ENCODE measurements at regions not wholly inside any gene's neighbourhood (a gene's known extent, or its start where the extent isn't known, plus 50 kb on each side); places are given as distances from the start of the nearest gene placed in this dataset.

GRCh38 chr3:41073190-41073589 lies 126.1 kb upstream of the CTNNB1 start:
- H3K4me1 ChIP-seq (ENCODE audit: control insufficient read depth in 1 of 2, insufficient read depth in 2 of 2, low read length in 2 of 2), result no peaks in the 10 kb centered on the region
- no peaks in the 10 kb centered on the region for H3K4me1 Mint-ChIP-seq
- no peak overlapping the region for H3K4me3 ChIP-seq (replicated peaks in 1 of 3; ENCODE audit: low read depth in 2 of 3, low read length in 3 of 3)
- H3K27ac Mint-ChIP-seq, result no peak overlapping the region
- no peaks in the 10 kb centered on the region for H3K36me3 Mint-ChIP-seq
- no peaks in the 10 kb centered on the region for H3K27me3 ChIP-seq (ENCODE audit: control insufficient read depth in 2 of 2, insufficient read depth in 2 of 2, low read length in 2 of 2)
- H3K36me3 ChIP-seq (replicated peaks in 1 of 2; ENCODE audit: control insufficient read depth in 1 of 2, insufficient read depth in 2 of 2, low read length in 2 of 2), result no peaks in the 10 kb centered on the region
- H3K79me2 ChIP-seq (ENCODE audit: insufficient read depth, low read length), result no peaks in the 10 kb centered on the region
- H3K27me3 Mint-ChIP-seq (ENCODE audit: low read depth in 3 of 3), result peaks cover 0 to 1% (median 0%) of the 10 kb centered on the region in 3 donors
- no peak overlapping the region for H3K9ac ChIP-seq (ENCODE audit: insufficient read depth, low read length, poor library complexity, severe bottlenecking)
- H3K9me3 ChIP-seq (replicated peaks in 1 of 2; ENCODE audit: control insufficient read depth in 1 of 2, insufficient read depth in 1 of 2, low read length in 2 of 2), result no peaks in the 10 kb centered on the region
- no peaks in the 10 kb centered on the region for H4K20me1 ChIP-seq (ENCODE audit: insufficient read depth, low read length)
- H3K4me3 Mint-ChIP-seq, result no peak overlapping the region
- 97% methylated on average over 5 of the region's 5 CpGs for WGBS (ENCODE audit: insufficient coverage)
- intact Hi-C loops (cut with micrococcal nuclease), result no loop called here
- no peak for DNase-seq
- no peak overlapping the region for H3K4me2 ChIP-seq (replicated peaks; ENCODE audit: extremely low read depth, low read length, poor library complexity, severe bottlenecking)
- no peak for TF ChIP-seq CTCF (IDR thresholded peaks at IDR 0.05)
- no peak overlapping the region for H3K27ac ChIP-seq (ENCODE audit: low read depth in 1 of 2, low read length in 2 of 2)
- no peak overlapping the region for H2AFZ ChIP-seq (ENCODE audit: insufficient read depth, low read depth, low read length, poor library complexity, severe bottlenecking)
- H3K9me3 Mint-ChIP-seq, result peaks cover 0 to 9% (median 3%) of the 10 kb centered on the region in 7 donors

GRCh38 chr3:41075975-41076374 lies 123.3 kb upstream of the CTNNB1 start:
- 93% methylated on average over 5 of the region's 7 CpGs for WGBS (ENCODE audit: insufficient coverage)
- no peak overlapping the region for H2AFZ ChIP-seq (ENCODE audit: insufficient read depth, low read depth, low read length, poor library complexity, severe bottlenecking)
- H3K4me3 ChIP-seq (replicated peaks in 1 of 3; ENCODE audit: low read depth in 2 of 3, low read length in 3 of 3), result no peak overlapping the region
- TF ChIP-seq CTCF (IDR thresholded peaks at IDR 0.05), result no peak
- no peak overlapping the region for H3K9ac ChIP-seq (ENCODE audit: insufficient read depth, low read length, poor library complexity, severe bottlenecking)
- Mint-ChIP-seq H3K27me3 (ENCODE audit: low read depth in 3 of 3) (peaks cover 0 to 3% (median 1%) of the 10 kb centered on the region in 3 donors), H3K36me3 (no peaks in the 10 kb centered on the region), H3K9me3 (peaks cover 0 to 12% (median 3%) of the 10 kb centered on the region in 7 donors), H3K4me3 (no peak overlapping the region), H3K4me1 (no peaks in the 10 kb centered on the region), H3K27ac (peak overlapping the region in 1 of 7 donors; percentile 13)
- H3K36me3 ChIP-seq (replicated peaks in 1 of 2; ENCODE audit: control insufficient read depth in 1 of 2, insufficient read depth in 2 of 2, low read length in 2 of 2), result no peaks in the 10 kb centered on the region
- H3K9me3 ChIP-seq (replicated peaks in 1 of 2; ENCODE audit: control insufficient read depth in 1 of 2, insufficient read depth in 1 of 2, low read length in 2 of 2), result no peaks in the 10 kb centered on the region
- intact Hi-C loops (cut with micrococcal nuclease), result no loop called here
- H3K27ac ChIP-seq (ENCODE audit: low read depth in 1 of 2, low read length in 2 of 2), result no peak overlapping the region
- DNase-seq, result no peak
- no peaks in the 10 kb centered on the region for H3K79me2 ChIP-seq (ENCODE audit: insufficient read depth, low read length)
- H3K4me2 ChIP-seq (replicated peaks; ENCODE audit: extremely low read depth, low read length, poor library complexity, severe bottlenecking), result no peak overlapping the region
- no peaks in the 10 kb centered on the region for H3K4me1 ChIP-seq (ENCODE audit: control insufficient read depth in 1 of 2, insufficient read depth in 2 of 2, low read length in 2 of 2)
- H4K20me1 ChIP-seq (ENCODE audit: insufficient read depth, low read length), result no peaks in the 10 kb centered on the region
- no peaks in the 10 kb centered on the region for H3K27me3 ChIP-seq (ENCODE audit: control insufficient read depth in 2 of 2, insufficient read depth in 2 of 2, low read length in 2 of 2)

All from CD14-positive monocyte (primary cell).